ENCODE measurements at regions not wholly inside any gene's neighbourhood (a gene's known extent, or its start where the extent isn't known, plus 50 kb on each side); places are given as distances from the start of the nearest gene placed in this dataset.
"Not testable (repeated sequence)": the region's sequence is repeated elsewhere in the genome, so short reads cannot be mapped to it uniquely, and the experiment has no call there.

GRCh38 chr20:30393523-30393922 is 863.9 kb upstream of the DEFB115 start:
- not testable (repeated sequence) for DNase-seq (ENCODE audit: low read depth)

- not testable (repeated sequence) for DNase-seq (ENCODE audit: low read depth)
Measured at GRCh38 chr20:30397111-30397510, 860.4 kb upstream of the DEFB115 start.

- not testable (repeated sequence) for DNase-seq (ENCODE audit: low read depth)
Measured at GRCh38 chr20:30405061-30405460, 852.4 kb upstream of the DEFB115 start.

- not testable (repeated sequence) for DNase-seq (ENCODE audit: low read depth)
Measured at GRCh38 chr20:30405585-30405984, 851.9 kb upstream of the DEFB115 start.

- not testable (repeated sequence) for DNase-seq (ENCODE audit: low read depth)
Measured at GRCh38 chr20:30406370-30406769, 851.1 kb upstream of the DEFB115 start.

GRCh38 chr20:30412972-30413371 is 844.5 kb upstream of the DEFB115 start:
- DNase-seq (ENCODE audit: low read depth), result no peak

GRCh38 chr20:30417387-30417786 is 840.1 kb upstream of the DEFB115 start:
- not testable (repeated sequence) for DNase-seq (ENCODE audit: low read depth)

GRCh38 chr20:30418378-30418777 is 839.1 kb upstream of the DEFB115 start:
- DNase-seq (ENCODE audit: low read depth), result not testable (repeated sequence)

GRCh38 chr20:30419466-30419865 is 838.0 kb upstream of the DEFB115 start:
- DNase-seq (ENCODE audit: low read depth), result no peak

GRCh38 chr20:30419871-30420420 is 837.5 kb upstream of the DEFB115 start:
- not testable (repeated sequence) for DNase-seq (ENCODE audit: low read depth)
